ENCODE measurements at regions not wholly inside any gene's neighbourhood (a gene's known extent, or its start where the extent isn't known, plus 50 kb on each side); places are given as distances from the start of the nearest gene placed in this dataset.
"Not testable (repeated sequence)": the region's sequence is repeated elsewhere in the genome, so short reads cannot be mapped to it uniquely, and the experiment has no call there.

DNA sequence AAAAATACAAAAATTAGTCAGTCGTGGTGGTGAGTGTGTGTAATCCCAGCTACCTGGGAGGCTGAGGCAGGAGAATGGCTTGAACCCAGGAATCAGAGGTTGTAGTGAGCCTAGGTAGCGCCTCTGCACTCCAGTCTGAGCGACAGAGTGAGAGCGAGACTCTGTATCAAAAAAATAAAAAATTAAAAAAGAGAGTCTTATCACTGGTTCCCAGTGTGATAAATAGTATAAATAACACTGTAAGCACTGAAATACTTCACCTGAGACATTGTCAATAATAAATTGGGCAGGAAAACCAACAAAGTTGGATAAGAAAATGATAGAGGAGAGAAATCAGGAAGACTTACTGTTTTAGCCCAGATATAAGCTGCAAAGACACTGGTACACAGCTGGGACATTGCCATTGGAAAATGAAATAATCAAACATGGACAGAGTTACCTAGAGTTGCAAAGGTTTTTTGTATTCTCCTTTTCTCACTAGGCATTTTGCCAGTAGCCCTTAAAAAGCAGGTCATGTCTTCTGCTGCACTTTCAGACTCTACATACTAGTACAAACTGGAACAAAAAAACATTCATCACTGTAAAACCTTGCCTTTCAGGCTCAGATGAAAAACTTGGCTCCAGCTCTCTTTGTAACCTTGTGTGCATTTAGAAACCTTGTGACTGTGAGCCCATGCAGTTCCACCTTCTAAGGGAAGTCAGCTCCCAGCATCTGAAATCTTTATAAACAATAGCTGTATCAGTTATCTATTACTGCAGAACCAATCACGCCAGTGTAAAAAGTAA is 55.0 kb upstream of the PPP1R2C start:
- DNase-seq (ENCODE audit: low read depth), result no peak
- TF ChIP-seq, protein P1, sequence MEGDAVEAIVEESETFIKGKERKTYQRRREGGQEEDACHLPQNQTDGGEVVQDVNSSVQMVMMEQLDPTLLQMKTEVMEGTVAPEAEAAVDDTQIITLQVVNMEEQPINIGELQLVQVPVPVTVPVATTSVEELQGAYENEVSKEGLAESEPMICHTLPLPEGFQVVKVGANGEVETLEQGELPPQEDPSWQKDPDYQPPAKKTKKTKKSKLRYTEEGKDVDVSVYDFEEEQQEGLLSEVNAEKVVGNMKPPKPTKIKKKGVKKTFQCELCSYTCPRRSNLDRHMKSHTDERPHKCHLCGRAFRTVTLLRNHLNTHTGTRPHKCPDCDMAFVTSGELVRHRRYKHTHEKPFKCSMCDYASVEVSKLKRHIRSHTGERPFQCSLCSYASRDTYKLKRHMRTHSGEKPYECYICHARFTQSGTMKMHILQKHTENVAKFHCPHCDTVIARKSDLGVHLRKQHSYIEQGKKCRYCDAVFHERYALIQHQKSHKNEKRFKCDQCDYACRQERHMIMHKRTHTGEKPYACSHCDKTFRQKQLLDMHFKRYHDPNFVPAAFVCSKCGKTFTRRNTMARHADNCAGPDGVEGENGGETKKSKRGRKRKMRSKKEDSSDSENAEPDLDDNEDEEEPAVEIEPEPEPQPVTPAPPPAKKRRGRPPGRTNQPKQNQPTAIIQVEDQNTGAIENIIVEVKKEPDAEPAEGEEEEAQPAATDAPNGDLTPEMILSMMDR (IDR thresholded peaks at IDR 0.05; ENCODE audit: insufficient read depth, low read depth, low read length), result no peak
- Histone ChIP-seq H3K36me3 (ENCODE audit: control insufficient read depth, insufficient read depth, low read length) (no peaks in the 10 kb centered on the region), H3K27me3 (ENCODE audit: control insufficient read depth, insufficient read depth, low read length) (no peaks in the 10 kb centered on the region), H3K4me3 (ENCODE audit: low read depth, low read length) (no peak overlapping the region)
- ChIA-PET CTCF (no interaction called here), POLR2A (no interaction called here)

DNA sequence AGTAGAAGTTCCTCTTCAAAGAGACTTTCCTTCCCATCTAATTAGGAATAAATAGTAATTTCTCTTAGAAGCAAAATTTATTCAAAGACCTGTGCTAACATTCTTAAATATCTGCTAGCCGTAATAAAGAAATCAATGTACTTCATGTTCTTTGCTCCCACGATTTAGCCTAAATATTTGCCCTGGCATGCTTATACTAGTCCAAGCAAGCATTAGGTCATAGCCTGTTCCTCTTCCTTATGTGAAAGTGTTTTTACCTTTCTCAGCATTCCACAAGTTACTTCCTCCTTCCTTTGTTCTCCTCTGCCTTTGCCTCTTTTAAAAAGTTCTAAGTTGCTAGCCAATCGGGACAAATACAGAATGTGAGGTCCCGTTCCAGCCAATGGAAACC is 55.6 kb upstream of the PPP1R2C start:
- POLR2A ChIA-PET, CTCF ChIA-PET: not testable (repeated sequence)

DNA sequence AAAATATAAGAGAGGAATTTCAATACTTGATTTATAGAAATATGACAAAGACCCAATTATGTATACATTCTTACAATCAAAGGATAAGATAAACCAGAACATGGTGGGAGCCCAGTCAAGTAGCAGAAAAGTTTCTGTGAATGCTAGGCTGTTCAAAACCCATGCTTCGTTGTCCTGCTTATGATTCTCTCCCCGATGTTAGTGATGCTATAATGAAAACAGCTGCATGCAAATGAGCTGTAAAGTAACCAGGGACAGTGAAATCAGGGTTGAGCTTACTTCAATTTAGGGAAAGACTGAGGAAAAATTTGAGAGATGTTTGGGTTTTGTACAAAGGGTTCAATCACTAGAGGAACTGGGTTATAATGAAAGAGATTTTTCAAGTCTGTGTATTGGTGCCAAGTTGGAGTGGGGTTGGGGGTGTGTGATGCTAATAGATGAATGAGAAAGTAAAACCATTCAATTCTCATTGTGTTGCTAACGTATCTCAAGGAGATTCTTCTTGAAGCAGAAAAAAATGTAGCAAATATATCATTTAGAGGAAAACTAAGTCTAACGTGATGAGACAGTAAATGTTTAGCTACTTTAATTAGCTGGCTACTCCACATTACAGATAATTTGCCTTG is 59.3 kb upstream of the PPP1R2C start:
- DNase-seq (ENCODE audit: low read depth), result no peak
- Histone ChIP-seq H3K27me3 (ENCODE audit: control insufficient read depth, insufficient read depth, low read length) (no peaks in the 10 kb centered on the region), H3K36me3 (ENCODE audit: control insufficient read depth, insufficient read depth, low read length) (no peaks in the 10 kb centered on the region), H3K4me3 (ENCODE audit: low read depth, low read length) (no peak overlapping the region)
- CTCF ChIA-PET, result no interaction called here
- TF ChIP-seq, protein P1 (IDR thresholded peaks at IDR 0.05; ENCODE audit: insufficient read depth, low read depth, low read length), result no peak
- POLR2A ChIA-PET, result no interaction called here

More for the DNA sequence above, 55.6 kb upstream of the PPP1R2C start:
- not testable (repeated sequence) for H3K36me3 ChIP-seq (ENCODE audit: control insufficient read depth, insufficient read depth, low read length); DNase-seq (ENCODE audit: low read depth); H3K4me3 ChIP-seq (ENCODE audit: low read depth, low read length); H3K27me3 ChIP-seq (ENCODE audit: control insufficient read depth, insufficient read depth, low read length)

DNA sequence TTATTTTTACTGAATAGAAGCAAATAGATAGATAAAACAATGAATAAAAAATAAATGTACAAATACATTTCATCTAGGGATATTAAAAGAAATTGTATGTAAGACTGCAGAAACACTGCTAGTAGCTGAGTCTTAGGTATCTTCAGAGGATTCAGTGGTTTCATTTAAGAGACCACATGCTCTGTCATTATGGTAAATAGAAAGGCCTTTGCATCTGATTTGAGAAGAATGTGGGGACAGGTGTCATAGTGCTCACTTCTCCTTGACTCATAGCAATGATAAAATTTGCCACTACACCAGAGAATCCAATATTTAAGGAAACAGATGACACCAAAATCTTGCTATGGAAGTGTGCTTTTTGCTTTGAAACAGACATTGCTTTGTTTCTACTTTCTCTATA is 59.8 kb upstream of the PPP1R2C start:
- DNase-seq (ENCODE audit: low read depth), result no peak
- no peaks in the 10 kb centered on the region for H3K27me3 ChIP-seq (ENCODE audit: control insufficient read depth, insufficient read depth, low read length)
- TF ChIP-seq, protein P1 (IDR thresholded peaks at IDR 0.05; ENCODE audit: insufficient read depth, low read depth, low read length), result no peak
- no peaks in the 10 kb centered on the region for H3K36me3 ChIP-seq (ENCODE audit: control insufficient read depth, insufficient read depth, low read length)
- ChIA-PET CTCF (no interaction called here), POLR2A (no interaction called here)
- H3K4me3 ChIP-seq (ENCODE audit: low read depth, low read length), result no peak overlapping the region

DNA sequence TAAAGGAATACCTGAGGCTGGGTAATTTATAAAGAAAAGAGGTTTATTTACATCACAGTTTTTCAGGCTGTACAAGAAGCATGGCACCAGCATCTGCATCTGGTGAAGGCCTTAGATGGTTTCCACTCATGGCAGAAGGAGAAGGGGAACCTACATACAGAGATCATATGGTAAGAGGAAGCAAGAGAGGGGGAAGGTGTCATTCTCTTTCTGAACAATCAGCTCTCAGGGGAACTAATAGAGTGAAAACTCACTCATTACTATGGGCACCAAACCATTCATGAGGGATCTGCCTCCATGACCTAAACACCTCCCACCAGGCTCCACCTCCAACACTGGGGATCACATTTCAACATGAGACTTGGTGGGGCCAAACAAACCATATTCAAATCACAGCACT is 61.7 kb upstream of the PPP1R2C start:
- H3K27me3 ChIP-seq (ENCODE audit: control insufficient read depth, insufficient read depth, low read length), result no peaks in the 10 kb centered on the region
- no peaks in the 10 kb centered on the region for H3K36me3 ChIP-seq (ENCODE audit: control insufficient read depth, insufficient read depth, low read length)
- CTCF ChIA-PET, result no interaction called here
- POLR2A ChIA-PET, result no interaction called here
- DNase-seq (ENCODE audit: low read depth), result no peak
- H3K4me3 ChIP-seq (ENCODE audit: low read depth, low read length), result no peak overlapping the region
- TF ChIP-seq, protein P1 (IDR thresholded peaks at IDR 0.05; ENCODE audit: insufficient read depth, low read depth, low read length), result no peak

DNA sequence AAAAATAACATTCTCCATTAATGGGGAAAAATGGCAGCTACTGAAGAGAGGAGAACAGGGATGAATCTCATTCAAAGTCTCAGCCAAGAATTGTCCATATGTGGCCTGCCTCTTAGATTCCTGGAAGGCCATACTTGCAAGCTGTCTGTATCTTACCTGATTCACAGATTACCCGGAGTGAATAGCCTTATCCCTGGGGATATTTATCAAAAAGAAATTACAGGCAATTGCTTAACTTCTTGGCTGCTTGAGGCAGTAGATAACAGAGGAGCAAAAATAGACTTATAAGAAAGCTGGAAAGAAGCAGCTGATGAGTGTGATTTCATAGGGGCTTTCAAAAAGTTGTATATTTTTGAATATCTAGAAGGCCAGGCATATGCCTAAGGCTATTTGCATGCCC is 68.8 kb upstream of the PPP1R2C start:
- TF ChIP-seq, protein P1 (IDR thresholded peaks at IDR 0.05; ENCODE audit: insufficient read depth, low read depth, low read length), result no peak
- no peak for DNase-seq (ENCODE audit: low read depth)
- ChIA-PET CTCF (no interaction called here), POLR2A (no interaction called here)
- H3K4me3 ChIP-seq (ENCODE audit: low read depth, low read length), result no peak overlapping the region
- no peaks in the 10 kb centered on the region for H3K27me3 ChIP-seq (ENCODE audit: control insufficient read depth, insufficient read depth, low read length)
- no peaks in the 10 kb centered on the region for H3K36me3 ChIP-seq (ENCODE audit: control insufficient read depth, insufficient read depth, low read length)

Measured in BJ (cell line).